ENCODE measurements at regions not wholly inside any gene's neighbourhood (a gene's known extent, or its start where the extent isn't known, plus 50 kb on each side); places are given as distances from the start of the nearest gene placed in this dataset.

DNA sequence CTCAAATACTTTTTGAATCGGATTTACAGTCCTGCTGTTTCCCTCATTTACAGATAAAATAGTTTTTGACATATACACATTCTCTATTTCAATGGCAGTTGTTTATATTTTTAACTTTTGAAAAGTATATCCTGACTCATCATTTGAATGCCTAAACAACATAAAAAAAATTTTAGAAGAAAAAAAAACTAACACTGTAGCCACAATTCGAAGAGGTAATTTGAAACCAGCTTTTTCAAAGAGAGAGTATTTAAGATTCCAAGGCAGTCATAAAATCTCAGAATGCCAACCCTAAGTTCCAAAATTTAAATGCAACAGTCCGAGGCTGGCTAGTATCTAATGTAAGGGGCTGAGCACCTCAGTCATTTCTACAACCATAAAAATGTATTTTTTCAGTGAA is 626.8 kb downstream of the DNAH5 start:
- DNase-seq (no peak), ATAC-seq (no peak)
- TF ChIP-seq, protein P1, sequence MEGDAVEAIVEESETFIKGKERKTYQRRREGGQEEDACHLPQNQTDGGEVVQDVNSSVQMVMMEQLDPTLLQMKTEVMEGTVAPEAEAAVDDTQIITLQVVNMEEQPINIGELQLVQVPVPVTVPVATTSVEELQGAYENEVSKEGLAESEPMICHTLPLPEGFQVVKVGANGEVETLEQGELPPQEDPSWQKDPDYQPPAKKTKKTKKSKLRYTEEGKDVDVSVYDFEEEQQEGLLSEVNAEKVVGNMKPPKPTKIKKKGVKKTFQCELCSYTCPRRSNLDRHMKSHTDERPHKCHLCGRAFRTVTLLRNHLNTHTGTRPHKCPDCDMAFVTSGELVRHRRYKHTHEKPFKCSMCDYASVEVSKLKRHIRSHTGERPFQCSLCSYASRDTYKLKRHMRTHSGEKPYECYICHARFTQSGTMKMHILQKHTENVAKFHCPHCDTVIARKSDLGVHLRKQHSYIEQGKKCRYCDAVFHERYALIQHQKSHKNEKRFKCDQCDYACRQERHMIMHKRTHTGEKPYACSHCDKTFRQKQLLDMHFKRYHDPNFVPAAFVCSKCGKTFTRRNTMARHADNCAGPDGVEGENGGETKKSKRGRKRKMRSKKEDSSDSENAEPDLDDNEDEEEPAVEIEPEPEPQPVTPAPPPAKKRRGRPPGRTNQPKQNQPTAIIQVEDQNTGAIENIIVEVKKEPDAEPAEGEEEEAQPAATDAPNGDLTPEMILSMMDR (IDR thresholded peaks at IDR 0.05): no peak
- TF ChIP-seq POLR2A (IDR thresholded peaks at IDR 0.05): no peak
- Histone ChIP-seq H3K4me3 (no peak overlapping the region), H3K27ac (no peak overlapping the region), H3K9me3 (no peaks in the 10 kb centered on the region), H3K36me3 (replicated peaks in 1 of 2; ENCODE audit: insufficient read depth in 1 of 2, low read depth in 2 of 2) (no peaks in the 10 kb centered on the region), H3K27me3 (no peaks in the 10 kb centered on the region), H3K4me1 (no peaks in the 10 kb centered on the region)
- 36% methylated on average over 3 of the region's 3 CpGs for WGBS, 2 donors
- intact Hi-C loops (cut with DNase I): no loop called here

DNA sequence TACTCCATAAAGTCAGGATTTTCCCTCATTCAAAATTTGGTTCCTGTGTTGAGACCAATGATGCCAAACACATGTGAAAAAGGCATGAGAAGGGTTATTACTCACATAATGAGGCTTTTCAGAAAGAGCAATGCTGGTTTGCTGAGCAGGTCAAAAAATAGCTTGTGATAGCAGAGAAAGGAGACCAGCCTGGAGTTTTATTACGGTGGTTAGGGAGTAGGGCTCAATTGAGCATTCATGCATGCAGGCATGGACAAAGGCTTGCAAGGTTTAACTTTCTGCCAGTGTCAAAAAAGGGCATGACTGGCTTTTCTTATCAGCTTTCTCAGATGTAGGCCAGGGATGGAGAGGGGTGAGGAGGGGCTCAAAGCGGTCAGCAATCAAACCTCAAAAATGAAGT is 628.3 kb downstream of the DNAH5 start:
- WGBS, 2 donors: 63 to 73% methylated on average over 2 of the region's 2 CpGs
- H3K27ac ChIP-seq: no peak overlapping the region
- no peaks in the 10 kb centered on the region for H3K9me3 ChIP-seq
- H3K4me3 ChIP-seq: no peak overlapping the region
- DNase-seq: no peak
- TF ChIP-seq, protein P1 (IDR thresholded peaks at IDR 0.05): no peak
- TF ChIP-seq POLR2A (IDR thresholded peaks at IDR 0.05): no peak
- intact Hi-C loops (cut with DNase I): no loop called here
- H3K4me1 ChIP-seq: no peaks in the 10 kb centered on the region
- no peaks in the 10 kb centered on the region for H3K27me3 ChIP-seq
- no peaks in the 10 kb centered on the region for H3K36me3 ChIP-seq (replicated peaks in 1 of 2; ENCODE audit: insufficient read depth in 1 of 2, low read depth in 2 of 2)
- ATAC-seq: no peak

DNA sequence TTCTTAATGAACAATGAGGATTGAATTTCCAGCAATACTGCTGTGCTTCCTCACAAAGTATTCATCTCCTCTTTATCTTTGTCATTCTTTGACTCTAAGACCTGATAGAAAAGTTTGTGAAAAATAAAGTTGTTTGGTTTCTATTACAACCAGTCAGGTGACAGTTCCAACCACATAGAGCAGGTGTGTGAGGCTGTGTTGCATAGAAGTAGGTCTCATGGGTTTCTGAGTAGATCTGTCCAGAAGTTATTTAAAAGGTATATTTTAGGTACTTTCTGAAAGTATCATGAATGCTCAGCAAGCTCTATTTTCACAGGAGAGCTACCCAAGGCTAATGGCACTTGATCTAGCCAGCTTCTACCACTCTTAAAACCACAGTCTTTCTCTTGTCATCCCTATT is 637.0 kb downstream of the DNAH5 start:
- Histone ChIP-seq H3K27ac (no peak overlapping the region), H3K36me3 (replicated peaks in 1 of 2; ENCODE audit: insufficient read depth in 1 of 2, low read depth in 2 of 2) (no peaks in the 10 kb centered on the region), H3K4me3 (no peak overlapping the region), H3K27me3 (no peaks in the 10 kb centered on the region), H3K4me1 (no peaks in the 10 kb centered on the region), H3K9me3 (no peaks in the 10 kb centered on the region)
- no peak for DNase-seq
- intact Hi-C loops (cut with DNase I): no loop called here
- ATAC-seq: no peak
- TF ChIP-seq, protein P1 (IDR thresholded peaks at IDR 0.05): no peak
- TF ChIP-seq POLR2A (IDR thresholded peaks at IDR 0.05): no peak

DNA sequence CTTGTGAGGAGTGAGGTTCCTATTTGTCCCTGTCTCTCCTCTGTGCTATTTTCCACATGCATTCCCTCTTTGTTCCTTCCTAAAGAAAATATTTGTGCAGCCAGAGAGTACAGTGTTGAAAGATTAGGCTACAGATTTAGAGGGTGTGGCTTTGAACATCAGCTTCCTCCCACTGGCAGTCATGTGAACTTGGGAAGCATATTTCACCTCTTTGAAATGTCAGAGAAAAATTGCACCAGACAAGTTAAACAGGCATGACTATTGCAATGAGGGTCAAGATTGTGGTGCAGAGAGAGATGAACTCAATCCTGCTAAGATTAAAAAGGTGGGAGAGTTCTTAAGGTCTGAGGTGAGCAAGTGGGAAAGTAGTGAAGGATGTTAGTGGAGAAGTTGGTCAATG is 641.0 kb downstream of the DNAH5 start:
- no peaks in the 10 kb centered on the region for H3K36me3 ChIP-seq (replicated peaks in 1 of 2; ENCODE audit: insufficient read depth in 1 of 2, low read depth in 2 of 2)
- no peaks in the 10 kb centered on the region for H3K4me1 ChIP-seq
- no peak for ATAC-seq
- no peaks in the 10 kb centered on the region for H3K9me3 ChIP-seq
- intact Hi-C loops (cut with DNase I): no loop called here
- no peak for DNase-seq
- no peaks in the 10 kb centered on the region for H3K27me3 ChIP-seq
- no peak for TF ChIP-seq POLR2A (IDR thresholded peaks at IDR 0.05)
- TF ChIP-seq, protein P1 (IDR thresholded peaks at IDR 0.05): no peak
- no peak overlapping the region for H3K27ac ChIP-seq
- no peak overlapping the region for H3K4me3 ChIP-seq

DNA sequence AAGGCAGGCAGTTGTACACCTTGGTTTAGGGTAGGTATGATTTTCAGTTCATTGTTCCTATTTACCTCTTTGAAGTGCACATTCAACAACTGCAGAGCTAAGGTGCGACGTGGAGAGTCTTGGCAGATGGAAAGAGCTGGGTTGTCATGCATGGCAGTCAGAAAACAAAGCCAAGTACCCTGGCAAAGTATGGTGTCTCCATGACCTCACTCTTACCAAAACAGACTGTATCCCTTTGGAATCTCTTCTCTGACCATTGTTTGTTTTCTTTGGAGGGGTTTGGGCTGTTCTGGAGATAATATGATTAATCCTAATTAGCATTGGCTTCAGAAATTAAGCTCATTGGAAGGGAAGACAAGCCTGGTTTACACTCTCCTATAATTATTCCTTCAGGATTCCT is 665.7 kb downstream of the DNAH5 start:
- WGBS, 2 donors: 24 to 71% methylated on average over 2 of the region's 2 CpGs
- Histone ChIP-seq H3K9me3 (no peaks in the 10 kb centered on the region), H3K4me3 (no peak overlapping the region), H3K27ac (no peak overlapping the region), H3K36me3 (replicated peaks in 1 of 2; ENCODE audit: insufficient read depth in 1 of 2, low read depth in 2 of 2) (no peaks in the 10 kb centered on the region), H3K27me3 (no peaks in the 10 kb centered on the region), H3K4me1 (no peaks in the 10 kb centered on the region)
- DNase-seq: no peak
- TF ChIP-seq, protein P1 (IDR thresholded peaks at IDR 0.05): no peak
- no peak for TF ChIP-seq POLR2A (IDR thresholded peaks at IDR 0.05)
- intact Hi-C loops (cut with DNase I): no loop called here
- ATAC-seq: no peak

Data from body of pancreas (tissue), 4 donors.